Gastrocnemius medialis (tissue), 4 donors: ENCODE measurements at regions not wholly inside any gene's neighbourhood (a gene's known extent, or its start where the extent isn't known, plus 50 kb on each side); places are given as distances from the start of the nearest gene placed in this dataset.

Source experiments
- ATAC-seq, 2 donors: fragments of 150-250 bp; one replicate each; pipeline ENCODE4 v1.9.1; 2016
- DNase-seq, 2 donors: peaks; one replicate each; pipeline ENCODE4 v3.0.0-alpha.2; 2019
- H3K27ac ChIP-seq, 4 donors: fragments of 200-600 bp; sonication (generic); 1 replicate in 1 of 4; 2 replicates in 3 of 4; pipeline ENCODE4 v1.5.1; 2016 to 2018; ENCODE audit warnings: mild to moderate bottlenecking in 2 of 4, moderate library complexity in 1 of 4
- H3K27me3 ChIP-seq, 3 donors: fragments of 200-600 bp; sonication (generic) in 2 of 3; 1 replicate in 1 of 3; 2 replicates in 2 of 3; pipeline versions ENCODE4 v1.5.1 to v1.6.0; 2016 to 2019; ENCODE audit warnings: mild to moderate bottlenecking in 1 of 3, moderate library complexity in 1 of 3
- H3K36me3 ChIP-seq, 2 donors: fragments of 200-600 bp; sonication (generic) in 1 of 2; one replicate each; pipeline ENCODE4 v1.5.1; 2017 to 2018
- H3K4me1 ChIP-seq, 2 donors: fragments of 200-600 bp; sonication (generic) in 1 of 2; one replicate each; pipeline ENCODE4 v1.5.1; 2016 to 2017; ENCODE audit warnings: mild to moderate bottlenecking in 2 of 2
- H3K4me3 ChIP-seq, 4 donors: fragments of 200-600 bp; sonication (generic) in 3 of 4; 1 replicate in 1 of 4; 2 replicates in 3 of 4; pipeline ENCODE4 v1.5.1; 2016 to 2019; ENCODE audit warnings: mild to moderate bottlenecking in 2 of 4
- H3K9me3 ChIP-seq, 3 donors: fragments of 200-600 bp; sonication (generic) in 2 of 3; 1 replicate in 1 of 3; 2 replicates in 2 of 3; pipeline ENCODE4 v1.5.1; 2016 to 2019
- POLR2A ChIP-seq, 2 donors: fragments of 450-650 bp; IDR thresholded peaks; one replicate each; pipeline ENCODE4 v1.6.1; 2017; ENCODE audit warnings: antibody characterized with exemption in 2 of 2, mild to moderate bottlenecking in 2 of 2, moderate library complexity in 2 of 2
- in situ Hi-C, 4 donors: fragments of 200-750 bp; cut with MboI; loops; one replicate each; pipeline versions ENCODE4 v1.15.0 to v1.8.0; 2017; ENCODE audit warnings: low sequenced_read_pairs in 4 of 4
- intact Hi-C: fragments of 100-400 bp; cut with DNase I; formaldehyde crosslinking; loops from one replicate; pipeline ENCODE4 v1.15.1; 2023; ENCODE audit warnings: low total_unique reads
- TF ChIP-seq, protein P1 (sequence below), 5 experiments: fragments of 450-650 bp in 3 of 5; fragments of 200-600 bp in 2 of 5; sonication (generic) in 2 of 5; IDR thresholded peaks in 4 of 5; conservative IDR thresholded peaks in 1 of 5; 1 replicate in 4 of 5; 2 replicates in 1 of 5; pipeline ENCODE4 v1.5.1; 2016 to 2019; ENCODE audit warnings: antibody characterized with exemption in 5 of 5, mild to moderate bottlenecking in 3 of 5, moderate library complexity in 3 of 5

DNA sequence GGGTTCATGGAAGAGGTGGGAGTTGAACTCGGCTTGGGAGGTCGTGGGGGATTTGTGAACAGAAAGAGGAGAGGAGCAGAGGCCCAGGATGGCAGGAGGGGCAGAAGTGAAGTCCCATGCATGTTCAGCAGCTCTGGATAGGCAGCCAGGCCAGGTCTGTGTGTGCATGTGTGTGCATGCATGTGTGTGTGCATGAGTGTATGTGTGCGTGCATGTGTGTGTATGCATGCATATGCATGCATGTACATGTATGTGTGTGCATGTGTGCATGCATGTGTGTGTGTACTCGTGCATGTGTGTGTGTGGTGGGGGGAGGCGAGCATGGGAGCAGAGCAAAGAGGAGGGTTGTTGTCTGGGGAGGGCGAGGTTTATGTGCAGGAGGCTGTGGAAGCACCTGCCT lies 178.4 kb downstream of the RPLP1 start:
- no peaks in the 10 kb centered on the region for H3K9me3 ChIP-seq
- intact Hi-C loops: no loop called here
- in situ Hi-C loops: no loop called here
- ATAC-seq (no peak), DNase-seq (no peak)
- no peak overlapping the region for H3K27ac ChIP-seq
- TF ChIP-seq, protein P1, sequence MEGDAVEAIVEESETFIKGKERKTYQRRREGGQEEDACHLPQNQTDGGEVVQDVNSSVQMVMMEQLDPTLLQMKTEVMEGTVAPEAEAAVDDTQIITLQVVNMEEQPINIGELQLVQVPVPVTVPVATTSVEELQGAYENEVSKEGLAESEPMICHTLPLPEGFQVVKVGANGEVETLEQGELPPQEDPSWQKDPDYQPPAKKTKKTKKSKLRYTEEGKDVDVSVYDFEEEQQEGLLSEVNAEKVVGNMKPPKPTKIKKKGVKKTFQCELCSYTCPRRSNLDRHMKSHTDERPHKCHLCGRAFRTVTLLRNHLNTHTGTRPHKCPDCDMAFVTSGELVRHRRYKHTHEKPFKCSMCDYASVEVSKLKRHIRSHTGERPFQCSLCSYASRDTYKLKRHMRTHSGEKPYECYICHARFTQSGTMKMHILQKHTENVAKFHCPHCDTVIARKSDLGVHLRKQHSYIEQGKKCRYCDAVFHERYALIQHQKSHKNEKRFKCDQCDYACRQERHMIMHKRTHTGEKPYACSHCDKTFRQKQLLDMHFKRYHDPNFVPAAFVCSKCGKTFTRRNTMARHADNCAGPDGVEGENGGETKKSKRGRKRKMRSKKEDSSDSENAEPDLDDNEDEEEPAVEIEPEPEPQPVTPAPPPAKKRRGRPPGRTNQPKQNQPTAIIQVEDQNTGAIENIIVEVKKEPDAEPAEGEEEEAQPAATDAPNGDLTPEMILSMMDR (IDR thresholded peaks at IDR 0.05 in 4 of 5, conservative IDR thresholded peaks at IDR 0.05 in 1 of 5): no peak
- TF ChIP-seq POLR2A (IDR thresholded peaks at IDR 0.05): no peak
- H3K4me3 ChIP-seq: no peak overlapping the region
- no peaks in the 10 kb centered on the region for H3K36me3 ChIP-seq
- H3K27me3 ChIP-seq: peaks cover 0 to 5% (median 5%) of the 10 kb centered on the region in 3 donors
- H3K4me1 ChIP-seq: no peaks in the 10 kb centered on the region

DNA sequence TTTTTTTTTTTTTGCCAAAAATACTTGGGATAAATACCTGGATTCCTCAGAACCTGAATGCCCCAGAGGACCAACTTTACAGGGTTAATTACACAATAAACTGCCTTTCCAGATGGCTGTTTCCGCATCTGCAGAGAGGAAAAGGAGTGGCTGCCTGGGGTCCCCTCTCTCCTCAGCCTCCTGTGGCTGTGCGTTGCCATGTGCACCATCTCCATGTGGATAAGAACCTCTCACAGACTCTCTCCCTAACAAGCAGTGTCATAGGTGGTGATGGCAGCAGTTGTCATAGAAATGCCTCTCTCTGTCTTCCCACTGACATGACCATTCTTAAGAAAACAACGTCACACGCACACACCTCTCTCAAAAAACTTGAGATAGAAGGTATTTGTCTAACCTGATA lies 179.4 kb downstream of the RPLP1 start:
- H3K4me1 ChIP-seq: no peaks in the 10 kb centered on the region
- peaks cover 0 to 5% (median 5%) of the 10 kb centered on the region in 3 donors for H3K27me3 ChIP-seq
- H3K9me3 ChIP-seq: no peaks in the 10 kb centered on the region
- ATAC-seq: no peak
- H3K4me3 ChIP-seq: no peak overlapping the region
- no peak for DNase-seq
- TF ChIP-seq, protein P1 (IDR thresholded peaks at IDR 0.05 in 4 of 5, conservative IDR thresholded peaks at IDR 0.05 in 1 of 5): no peak
- no peak for TF ChIP-seq POLR2A (IDR thresholded peaks at IDR 0.05)
- H3K27ac ChIP-seq: no peak overlapping the region
- no peaks in the 10 kb centered on the region for H3K36me3 ChIP-seq
- intact Hi-C loops (no loop called here), in situ Hi-C loops (no loop called here)

- H3K4me1 ChIP-seq: no peaks in the 10 kb centered on the region
- ATAC-seq (no peak), DNase-seq (no peak)
- in situ Hi-C loops (no loop called here), intact Hi-C loops (no loop called here)
- no peaks in the 10 kb centered on the region for H3K36me3 ChIP-seq
- H3K4me3 ChIP-seq: no peak overlapping the region
- no peaks in the 10 kb centered on the region for H3K9me3 ChIP-seq
- TF ChIP-seq, protein P1 (IDR thresholded peaks at IDR 0.05 in 4 of 5, conservative IDR thresholded peaks at IDR 0.05 in 1 of 5): no peak
- no peak for TF ChIP-seq POLR2A (IDR thresholded peaks at IDR 0.05)
- peaks cover 0 to 5% (median 5%) of the 10 kb centered on the region in 3 donors for H3K27me3 ChIP-seq
- H3K27ac ChIP-seq: no peak overlapping the region
These were observed 182.2 kb downstream of the RPLP1 start for GRCh38 chr15:69634860-69635259.

- Histone ChIP-seq H3K4me1 (no peaks in the 10 kb centered on the region), H3K36me3 (no peaks in the 10 kb centered on the region), H3K4me3 (no peak overlapping the region), H3K9me3 (peaks cover 0 to 12% (median 0%) of the 10 kb centered on the region in 3 donors), H3K27ac (no peak overlapping the region), H3K27me3 (peaks cover 0 to 5% (median 3%) of the 10 kb centered on the region in 3 donors)
- in situ Hi-C loops: no loop called here
- ATAC-seq (no peak), DNase-seq (no peak)
- TF ChIP-seq, protein P1 (IDR thresholded peaks at IDR 0.05 in 4 of 5, conservative IDR thresholded peaks at IDR 0.05 in 1 of 5): no peak
- no peak for TF ChIP-seq POLR2A (IDR thresholded peaks at IDR 0.05)
- intact Hi-C loops: no loop called here
These were observed 183.7 kb downstream of the RPLP1 start for GRCh38 chr15:69636169-69636915.
